Tibial nerve (tissue), 3 donors: ENCODE measurements at regions not wholly inside any gene's neighbourhood (a gene's known extent, or its start where the extent isn't known, plus 50 kb on each side); places are given as distances from the start of the nearest gene placed in this dataset.

Source experiments
- CTCF ChIP-seq, 5 experiments: fragments of 200-600 bp in 3 of 5; fragments of 450-650 bp in 2 of 5; sonication (generic) in 3 of 5; IDR thresholded peaks; one replicate each; pipeline ENCODE4 v1.5.1; 2016 to 2019; ENCODE audit warnings: antibody characterized with exemption in 5 of 5, mild to moderate bottlenecking in 3 of 5, moderate library complexity in 2 of 5
- POLR2A ChIP-seq, 2 donors: fragments of 450-650 bp; IDR thresholded peaks; one replicate each; pipeline ENCODE4 v1.6.1; 2017; ENCODE audit warnings: antibody characterized with exemption in 2 of 2, mild to moderate bottlenecking in 2 of 2, moderate library complexity in 2 of 2

GRCh38 chr4:10201381-10202223 is 85.0 kb upstream of the WDR1 start:
- TF ChIP-seq CTCF (IDR thresholded peaks at IDR 0.05), result no peak
- no peak for TF ChIP-seq POLR2A (IDR thresholded peaks at IDR 0.05)
